ENCODE measurements at regions not wholly inside any gene's neighbourhood (a gene's known extent, or its start where the extent isn't known, plus 50 kb on each side); places are given as distances from the start of the nearest gene placed in this dataset.
"Not testable (repeated sequence)": the region's sequence is repeated elsewhere in the genome, so short reads cannot be mapped to it uniquely, and the experiment has no call there.

- POLR2A ChIA-PET, result no interaction called here
Measured at GRCh38 chr6:156191895-156192294, 585.3 kb upstream of the ARID1B start.

GRCh38 chr6:156191390-156191789, 585.8 kb upstream of the ARID1B start:
- POLR2A ChIA-PET; H3K9me3 ChIP-seq; H3K27ac ChIP-seq; H3K4me3 ChIP-seq; FAIRE-seq; H3K4me1 ChIP-seq; CTCF ChIA-PET; ATAC-seq; DNase-seq (ENCODE audit: low read depth in 1 of 2, low spot score in 1 of 2); H3K4me2 ChIP-seq: not testable (repeated sequence)

More at GRCh38 chr6:156191895-156192294, 585.3 kb upstream of the ARID1B start:
- FAIRE-seq (no peak), DNase-seq (ENCODE audit: low read depth in 1 of 2, low spot score in 1 of 2) (no peak), ATAC-seq (no peak)
- H3K9me3 ChIP-seq, result no peaks in the 10 kb centered on the region; the same call in 2 of the 3 replicates
- CTCF ChIA-PET, result no interaction called here
- 21% methylated on average over 3 of the region's 3 CpGs for WGBS (ENCODE audit: missing lambda C conversion rate)
- no peak overlapping the region for H3K27ac ChIP-seq
- H3K4me2 ChIP-seq, result no peak overlapping the region
- TF ChIP-seq GATA3 (IDR thresholded peaks at IDR 0.05; ENCODE audit: borderline replicate concordance), result no peak
- no peak for TF ChIP-seq RFX5 (IDR thresholded peaks at IDR 0.05)
- TF ChIP-seq BHLHE40 (IDR thresholded peaks at IDR 0.05; ENCODE audit: low read depth, low read length), result no peak
- no peak for TF ChIP-seq PBX3 (IDR thresholded peaks at IDR 0.05)
- TF ChIP-seq, protein P1, sequence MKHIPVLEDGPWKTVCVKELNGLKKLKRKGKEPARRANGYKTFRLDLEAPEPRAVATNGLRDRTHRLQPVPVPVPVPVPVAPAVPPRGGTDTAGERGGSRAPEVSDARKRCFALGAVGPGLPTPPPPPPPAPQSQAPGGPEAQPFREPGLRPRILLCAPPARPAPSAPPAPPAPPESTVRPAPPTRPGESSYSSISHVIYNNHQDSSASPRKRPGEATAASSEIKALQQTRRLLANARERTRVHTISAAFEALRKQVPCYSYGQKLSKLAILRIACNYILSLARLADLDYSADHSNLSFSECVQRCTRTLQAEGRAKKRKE (CRISPR knock-in tag; IDR thresholded peaks at IDR 0.05; ENCODE audit: low read depth), result no peak
- no peak for TF ChIP-seq MAFK (IDR thresholded peaks at IDR 0.05; ENCODE audit: partially characterized antibody)
- TF ChIP-seq NR3C1 (IDR thresholded peaks at IDR 0.05), result no peak
- no peak for TF ChIP-seq HEYL (CRISPR knock-in tag; IDR thresholded peaks at IDR 0.05)
- no peak for TF ChIP-seq USF2 (IDR thresholded peaks at IDR 0.05)
- no peak for TF ChIP-seq CBX2 (IDR thresholded peaks at IDR 0.05; ENCODE audit: borderline replicate concordance, low read depth)
- TF ChIP-seq RAD21 (conservative IDR thresholded peaks at IDR 0.05 in 1 of 2, IDR thresholded peaks at IDR 0.05 in 1 of 2), result no peak
- no peak for TF ChIP-seq RNF2 (IDR thresholded peaks at IDR 0.05; ENCODE audit: borderline replicate concordance, low read depth)
- TF ChIP-seq JUNB (IDR thresholded peaks at IDR 0.05), result no peak
- TF ChIP-seq, protein P2, sequence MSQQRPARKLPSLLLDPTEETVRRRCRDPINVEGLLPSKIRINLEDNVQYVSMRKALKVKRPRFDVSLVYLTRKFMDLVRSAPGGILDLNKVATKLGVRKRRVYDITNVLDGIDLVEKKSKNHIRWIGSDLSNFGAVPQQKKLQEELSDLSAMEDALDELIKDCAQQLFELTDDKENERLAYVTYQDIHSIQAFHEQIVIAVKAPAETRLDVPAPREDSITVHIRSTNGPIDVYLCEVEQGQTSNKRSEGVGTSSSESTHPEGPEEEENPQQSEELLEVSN (IDR thresholded peaks at IDR 0.05; ENCODE audit: borderline replicate concordance, low read depth), result no peak
- H3K4me3 ChIP-seq, result no peak overlapping the region
- H3K4me1 ChIP-seq, result no peaks in the 10 kb centered on the region

DNA sequence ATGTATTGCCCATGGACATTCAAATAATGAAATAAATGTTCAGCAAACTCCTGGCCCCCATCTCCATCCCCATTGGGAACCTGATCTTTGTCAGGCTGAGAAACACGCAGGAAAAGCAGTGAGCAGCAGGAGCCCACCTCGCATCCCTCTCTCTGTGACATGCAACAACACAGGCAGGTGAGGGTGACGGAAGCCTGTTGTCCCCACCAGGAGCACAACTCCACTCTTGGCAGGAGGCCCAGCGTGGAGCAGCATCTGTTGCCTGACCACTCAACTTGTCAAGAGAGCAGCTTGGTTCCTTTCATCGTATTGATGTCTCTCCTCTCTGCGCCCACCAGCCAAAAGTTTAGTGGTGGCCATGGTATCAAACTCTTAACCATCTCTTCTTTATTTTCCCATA, 586.9 kb upstream of the ARID1B start:
- TF ChIP-seq SMC3 (IDR thresholded peaks at IDR 0.05) (no peak), BCL3 (IDR thresholded peaks at IDR 0.05) (no peak), CEBPB (IDR thresholded peaks at IDR 0.05) (no peak), NFE2L2 (conservative IDR thresholded peaks at IDR 0.05; ENCODE audit: low read length) (no peak), CBX8 (IDR thresholded peaks at IDR 0.05) (no peak), HMGXB4 (CRISPR knock-in tag; IDR thresholded peaks at IDR 0.05; ENCODE audit: borderline replicate concordance) (no peak), BHLHE40 (IDR thresholded peaks at IDR 0.05; ENCODE audit: low read depth, low read length) (no peak), FOSL2 (IDR thresholded peaks at IDR 0.05) (no peak), FOSL2 (CRISPR knock-in tag; IDR thresholded peaks at IDR 0.05) (no peak)
- TF ChIP-seq, protein P2 (IDR thresholded peaks at IDR 0.05; ENCODE audit: borderline replicate concordance, low read depth), result no peak
- TF ChIP-seq, protein P3, sequence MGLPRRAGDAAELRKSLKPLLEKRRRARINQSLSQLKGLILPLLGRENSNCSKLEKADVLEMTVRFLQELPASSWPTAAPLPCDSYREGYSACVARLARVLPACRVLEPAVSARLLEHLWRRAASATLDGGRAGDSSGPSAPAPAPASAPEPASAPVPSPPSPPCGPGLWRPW (IDR thresholded peaks at IDR 0.05), result no peak
- H3K4me2 ChIP-seq, result no peak overlapping the region
- WGBS (ENCODE audit: missing lambda C conversion rate), result 28% methylated on average over 6 of the region's 6 CpGs
- H3K4me1 ChIP-seq, result no peaks in the 10 kb centered on the region
- CTCF ChIA-PET, result no interaction called here
- FAIRE-seq (no peak), DNase-seq (ENCODE audit: low read depth in 1 of 2, low spot score in 1 of 2) (no peak), ATAC-seq (no peak)
- H3K9me3 ChIP-seq, result no peaks in the 10 kb centered on the region; the same call in 2 of the 3 replicates
- H3K4me3 ChIP-seq, result no peak overlapping the region
- POLR2A ChIA-PET, result no interaction called here
- no peak overlapping the region for H3K27ac ChIP-seq

Measured in A549 (cell line).